DMS153 treated with DMSO at 0.1 percent for 48 hours (cell line): ENCODE measurements at regions not wholly inside any gene's neighbourhood (a gene's known extent, or its start where the extent isn't known, plus 50 kb on each side); places are given as distances from the start of the nearest gene placed in this dataset.
"Not testable (repeated sequence)": the region's sequence is repeated elsewhere in the genome, so short reads cannot be mapped to it uniquely, and the experiment has no call there.

ENCODE experiments used
- DNase-seq: peaks from one replicate; lab custom pipeline; 2025; ENCODE audit not compliant: unreplicated experiment; lab: John Stamatoyannopoulos, UW

GRCh38 chr12:131387281-131388163 is 323.4 kb upstream of the SFSWAP start:
- DNase-seq = no peak

- not testable (repeated sequence) for DNase-seq
Observed at GRCh38 chr12:131388164-131389053, 322.5 kb upstream of the SFSWAP start.

GRCh38 chr12:131389054-131390013 is 321.6 kb upstream of the SFSWAP start:
- DNase-seq = no peak

GRCh38 chr12:131390412-131391334 is 320.2 kb upstream of the SFSWAP start:
- DNase-seq = no peak

- no peak for DNase-seq
Observed at GRCh38 chr12:131391399-131391798, 319.5 kb upstream of the SFSWAP start.

GRCh38 chr12:131394752-131395151 is 316.1 kb upstream of the SFSWAP start:
- DNase-seq = not testable (repeated sequence)

GRCh38 chr12:131395209-131395684 is 315.6 kb upstream of the SFSWAP start:
- DNase-seq = not testable (repeated sequence)

GRCh38 chr12:131395971-131396573 is 314.8 kb upstream of the SFSWAP start:
- no peak for DNase-seq

- no peak for DNase-seq
Observed at GRCh38 chr12:131397493-131398181, 313.3 kb upstream of the SFSWAP start.

- DNase-seq = no peak
Observed at GRCh38 chr12:131399000-131399399, 311.9 kb upstream of the SFSWAP start.

- not testable (repeated sequence) for DNase-seq
Observed at GRCh38 chr12:131400668-131401294, 310.1 kb upstream of the SFSWAP start.

GRCh38 chr12:131401907-131402633 is 308.8 kb upstream of the SFSWAP start:
- DNase-seq = not testable (repeated sequence)

- DNase-seq = no peak
Observed at GRCh38 chr12:131402781-131403396, 308.0 kb upstream of the SFSWAP start.

- no peak for DNase-seq
Observed at GRCh38 chr12:131403676-131404075, 307.2 kb upstream of the SFSWAP start.

GRCh38 chr12:131404705-131405104 is 306.2 kb upstream of the SFSWAP start:
- no peak for DNase-seq

GRCh38 chr12:131407221-131408035 is 303.5 kb upstream of the SFSWAP start:
- DNase-seq = no peak
